ENCODE measurements at regions not wholly inside any gene's neighbourhood (a gene's known extent, or its start where the extent isn't known, plus 50 kb on each side); places are given as distances from the start of the nearest gene placed in this dataset.
A peak's percentile ranks its signal among the peaks of the same experiment; 100 is the strongest.
"Not testable (repeated sequence)": the region's sequence is repeated elsewhere in the genome, so short reads cannot be mapped to it uniquely, and the experiment has no call there.

DNA sequence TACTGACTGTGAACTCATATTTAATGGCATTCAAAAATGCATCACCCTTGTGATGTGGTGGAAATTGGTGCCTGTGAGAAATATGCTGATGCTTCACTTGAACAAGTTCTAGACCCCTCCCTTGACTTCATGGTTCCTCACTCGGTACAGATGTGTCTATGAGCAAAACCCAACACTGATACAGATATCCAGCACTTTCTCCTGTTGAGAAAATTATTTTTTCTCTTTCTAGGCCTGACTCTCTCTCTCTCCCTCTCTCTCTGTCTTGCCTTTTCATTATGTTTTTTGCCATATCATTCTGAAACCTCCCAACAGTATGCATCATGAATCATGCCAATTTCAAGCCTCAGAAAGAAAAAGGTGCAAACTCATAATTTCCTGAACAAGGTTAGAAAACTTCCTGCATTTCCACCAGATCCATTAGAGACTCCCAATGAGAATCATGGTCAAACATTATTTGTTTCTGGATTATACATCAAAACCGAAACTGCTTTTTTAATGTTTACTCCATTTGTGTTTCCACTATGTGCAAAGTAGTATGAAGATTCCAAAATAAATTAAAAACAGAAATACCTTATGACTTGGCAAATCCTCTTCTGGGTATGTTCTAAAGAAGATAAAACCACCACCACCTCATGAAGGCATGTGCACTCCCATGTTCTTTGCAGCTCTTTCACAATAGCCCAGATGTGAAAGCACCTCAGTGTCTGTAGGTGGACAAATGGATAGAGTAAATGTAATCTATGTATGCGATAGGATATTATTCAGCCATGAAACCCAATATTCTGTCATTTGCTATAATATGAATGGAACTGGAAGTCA lies 543.6 kb downstream of the TMEM121 start:
- H3K27me3 ChIP-seq (ENCODE audit: insufficient read depth, low read length) = no peaks in the 10 kb centered on the region
- H4K12ac ChIP-seq (ENCODE audit: low read depth, low read length) = no peak overlapping the region
- no peaks in the 10 kb centered on the region for H3K36me3 ChIP-seq (ENCODE audit: control insufficient read depth in 1 of 2, insufficient read depth in 2 of 2, low read length in 2 of 2)
- H4K91ac ChIP-seq (ENCODE audit: low read depth, low read length) = no peak overlapping the region
- H2BK120ac ChIP-seq (ENCODE audit: insufficient read depth, low read length, poor library complexity) = no peak overlapping the region
- no peak overlapping the region for H3K27ac ChIP-seq (ENCODE audit: low read depth, low read length)
- H3K4ac ChIP-seq (ENCODE audit: low read depth, low read length) = no peak overlapping the region
- no peak overlapping the region for H2BK12ac ChIP-seq (ENCODE audit: low read length)
- no peak overlapping the region for H4K8ac ChIP-seq (ENCODE audit: low read depth, low read length)
- H3K14ac ChIP-seq (ENCODE audit: low read length) = no peak overlapping the region
- H2AFZ ChIP-seq (ENCODE audit: insufficient read depth, low read length, poor library complexity) = no peak overlapping the region
- no peak overlapping the region for H3K4me3 ChIP-seq (ENCODE audit: low read depth, low read length)
- peaks cover 10% of the 10 kb centered on the region for H3K9me3 ChIP-seq (ENCODE audit: insufficient read depth, low read depth, low read length)
- H3K4me2 ChIP-seq (ENCODE audit: low read length) = no peak overlapping the region
- no peak overlapping the region for H3K23ac ChIP-seq (ENCODE audit: low read length)
- no peak overlapping the region for H3K18ac ChIP-seq (ENCODE audit: low read length)
- no peak overlapping the region for H2AK5ac ChIP-seq (ENCODE audit: low read length)
- no peaks in the 10 kb centered on the region for H3K79me1 ChIP-seq (ENCODE audit: low read length)
- DNase-seq = peak in 1 of 2 donors; percentile 0
- H3K4me1 ChIP-seq (ENCODE audit: control insufficient read depth in 1 of 2, insufficient read depth in 2 of 2, low read length in 2 of 2) = no peaks in the 10 kb centered on the region
- no peak overlapping the region for H2BK5ac ChIP-seq (ENCODE audit: low read depth, low read length, poor library complexity)
- H3K79me2 ChIP-seq (ENCODE audit: control insufficient read depth, insufficient read depth, low read length, poor library complexity) = no peaks in the 10 kb centered on the region
- no CpG with 5 or more reads among the region's 3 CpGs for WGBS (ENCODE audit: extremely low coverage, insufficient coverage, insufficient read length)
- no peak overlapping the region for H3K9ac ChIP-seq (ENCODE audit: low read length)

DNA sequence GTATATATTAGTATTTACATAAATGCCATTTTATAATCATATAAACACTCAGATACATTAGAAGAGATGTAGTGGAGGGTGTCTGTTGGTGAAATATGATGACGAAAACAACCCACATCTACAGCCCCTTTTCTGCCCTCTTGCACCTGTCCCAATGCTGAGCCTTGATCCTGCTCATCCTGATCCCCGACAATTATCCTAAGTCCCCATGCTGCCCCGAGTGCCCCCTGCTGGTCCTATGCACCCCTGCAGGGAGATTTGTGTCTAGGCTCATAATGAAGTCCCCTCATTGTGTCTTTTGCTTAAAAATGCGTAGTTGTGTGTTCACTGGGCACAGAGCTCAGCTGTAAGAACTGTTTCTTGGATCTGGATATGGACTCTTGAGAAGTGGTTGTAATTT lies 554.5 kb downstream of the TMEM121 start:
- no CpG with 5 or more reads among the region's 4 CpGs for WGBS (ENCODE audit: extremely low coverage, insufficient coverage, insufficient read length)
- Histone ChIP-seq H3K18ac (ENCODE audit: low read length) (no peak overlapping the region), H3K4me2 (ENCODE audit: low read length) (no peak overlapping the region), H4K91ac (ENCODE audit: low read depth, low read length) (no peak overlapping the region), H4K12ac (ENCODE audit: low read depth, low read length) (no peak overlapping the region), H3K36me3 (ENCODE audit: control insufficient read depth in 1 of 2, insufficient read depth in 2 of 2, low read length in 2 of 2) (no peaks in the 10 kb centered on the region), H3K4me3 (ENCODE audit: low read depth, low read length) (no peak overlapping the region), H3K14ac (ENCODE audit: low read length) (no peak overlapping the region), H3K9ac (ENCODE audit: low read length) (no peak overlapping the region), H2BK12ac (ENCODE audit: low read length) (no peak overlapping the region), H3K27me3 (ENCODE audit: insufficient read depth, low read length) (no peaks in the 10 kb centered on the region), H4K8ac (ENCODE audit: low read depth, low read length) (no peak overlapping the region), H2AFZ (ENCODE audit: insufficient read depth, low read length, poor library complexity) (no peak overlapping the region), H2AK5ac (ENCODE audit: low read length) (no peak overlapping the region), H3K23ac (ENCODE audit: low read length) (no peak overlapping the region), H3K4ac (ENCODE audit: low read depth, low read length) (no peak overlapping the region), H3K27ac (ENCODE audit: low read depth, low read length) (no peak overlapping the region), H3K79me1 (ENCODE audit: low read length) (no peaks in the 10 kb centered on the region), H3K4me1 (ENCODE audit: control insufficient read depth in 1 of 2, insufficient read depth in 2 of 2, low read length in 2 of 2) (no peaks in the 10 kb centered on the region), H2BK5ac (ENCODE audit: low read depth, low read length, poor library complexity) (no peak overlapping the region), H3K9me3 (ENCODE audit: insufficient read depth, low read depth, low read length) (no peaks in the 10 kb centered on the region), H3K79me2 (ENCODE audit: control insufficient read depth, insufficient read depth, low read length, poor library complexity) (no peaks in the 10 kb centered on the region), H2BK120ac (ENCODE audit: insufficient read depth, low read length, poor library complexity) (no peak overlapping the region)
- no peak for DNase-seq

DNA sequence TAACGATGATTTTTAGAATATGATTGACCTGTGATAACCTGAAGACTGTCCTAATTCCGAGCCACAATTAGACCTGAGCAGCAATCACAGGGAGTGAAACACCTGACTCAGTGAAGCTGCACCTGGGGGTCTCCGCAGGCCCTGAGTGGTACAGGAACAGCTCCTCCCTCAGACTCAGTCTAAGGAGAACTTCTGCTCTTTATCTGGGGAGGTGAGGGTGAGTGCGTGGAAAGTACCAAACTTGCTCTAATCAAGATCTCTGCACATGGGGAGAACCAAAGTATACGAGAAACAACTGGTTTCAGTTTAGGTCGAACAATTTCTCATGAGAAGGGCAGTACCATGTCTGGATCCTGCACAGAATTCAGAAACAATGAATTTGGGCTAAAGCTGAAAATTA lies 555.3 kb downstream of the TMEM121 start:
- not testable (repeated sequence) for H3K4me1 ChIP-seq (ENCODE audit: control insufficient read depth in 1 of 2, insufficient read depth in 2 of 2, low read length in 2 of 2); H4K91ac ChIP-seq (ENCODE audit: low read depth, low read length); H3K79me2 ChIP-seq (ENCODE audit: control insufficient read depth, insufficient read depth, low read length, poor library complexity); H4K8ac ChIP-seq (ENCODE audit: low read depth, low read length); H3K4me3 ChIP-seq (ENCODE audit: low read depth, low read length); H3K79me1 ChIP-seq (ENCODE audit: low read length); H3K14ac ChIP-seq (ENCODE audit: low read length); H4K12ac ChIP-seq (ENCODE audit: low read depth, low read length); H3K27ac ChIP-seq (ENCODE audit: low read depth, low read length); H2BK12ac ChIP-seq (ENCODE audit: low read length); H2AK5ac ChIP-seq (ENCODE audit: low read length); H2BK120ac ChIP-seq (ENCODE audit: insufficient read depth, low read length, poor library complexity); H2BK5ac ChIP-seq (ENCODE audit: low read depth, low read length, poor library complexity); H3K23ac ChIP-seq (ENCODE audit: low read length); H3K27me3 ChIP-seq (ENCODE audit: insufficient read depth, low read length); DNase-seq; H3K4ac ChIP-seq (ENCODE audit: low read depth, low read length); H2AFZ ChIP-seq (ENCODE audit: insufficient read depth, low read length, poor library complexity); H3K9ac ChIP-seq (ENCODE audit: low read length); H3K9me3 ChIP-seq (ENCODE audit: insufficient read depth, low read depth, low read length); H3K36me3 ChIP-seq (ENCODE audit: control insufficient read depth in 1 of 2, insufficient read depth in 2 of 2, low read length in 2 of 2); H3K4me2 ChIP-seq (ENCODE audit: low read length); H3K18ac ChIP-seq (ENCODE audit: low read length)
- WGBS (ENCODE audit: extremely low coverage, insufficient coverage, insufficient read length) = no CpG with 5 or more reads among the region's 6 CpGs

DNA sequence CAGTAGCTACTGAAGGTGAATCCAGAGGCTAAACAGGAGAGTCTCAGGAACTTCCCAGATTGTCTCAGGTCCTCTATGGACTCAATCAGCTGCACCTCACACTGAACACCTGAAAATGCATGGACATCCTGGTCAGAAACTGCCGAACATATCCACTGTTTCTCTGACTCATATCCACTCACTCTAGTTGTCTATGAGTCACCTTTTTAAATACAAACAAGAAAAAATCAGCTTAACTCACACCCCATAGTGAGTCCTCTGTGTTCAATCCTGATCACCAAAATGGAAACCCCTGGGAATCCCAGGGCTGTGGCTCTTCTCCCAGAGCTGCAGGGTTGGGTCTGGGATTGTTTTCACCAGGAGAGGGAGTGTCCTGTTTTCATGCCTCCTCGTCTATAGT lies 556.7 kb downstream of the TMEM121 start:
- Histone ChIP-seq H3K4me3 (ENCODE audit: low read depth, low read length) (no peak overlapping the region), H3K27me3 (ENCODE audit: insufficient read depth, low read length) (no peaks in the 10 kb centered on the region), H3K79me1 (ENCODE audit: low read length) (no peaks in the 10 kb centered on the region), H2BK120ac (ENCODE audit: insufficient read depth, low read length, poor library complexity) (no peak overlapping the region), H4K91ac (ENCODE audit: low read depth, low read length) (no peak overlapping the region), H2AK5ac (ENCODE audit: low read length) (no peak overlapping the region), H3K4ac (ENCODE audit: low read depth, low read length) (no peak overlapping the region), H3K9ac (ENCODE audit: low read length) (no peak overlapping the region), H3K9me3 (ENCODE audit: insufficient read depth, low read depth, low read length) (peaks cover 5% of the 10 kb centered on the region), H3K27ac (ENCODE audit: low read depth, low read length) (no peak overlapping the region), H3K23ac (ENCODE audit: low read length) (no peak overlapping the region), H4K12ac (ENCODE audit: low read depth, low read length) (no peak overlapping the region), H4K8ac (ENCODE audit: low read depth, low read length) (no peak overlapping the region), H3K14ac (ENCODE audit: low read length) (no peak overlapping the region), H2BK12ac (ENCODE audit: low read length) (no peak overlapping the region), H3K18ac (ENCODE audit: low read length) (no peak overlapping the region), H2AFZ (ENCODE audit: insufficient read depth, low read length, poor library complexity) (no peak overlapping the region), H3K4me2 (ENCODE audit: low read length) (no peak overlapping the region), H3K4me1 (ENCODE audit: control insufficient read depth in 1 of 2, insufficient read depth in 2 of 2, low read length in 2 of 2) (no peaks in the 10 kb centered on the region), H3K36me3 (ENCODE audit: control insufficient read depth in 1 of 2, insufficient read depth in 2 of 2, low read length in 2 of 2) (no peaks in the 10 kb centered on the region), H2BK5ac (ENCODE audit: low read depth, low read length, poor library complexity) (no peak overlapping the region), H3K79me2 (ENCODE audit: control insufficient read depth, insufficient read depth, low read length, poor library complexity) (no peaks in the 10 kb centered on the region)
- no CpG with 5 or more reads among the region's 2 CpGs for WGBS (ENCODE audit: extremely low coverage, insufficient coverage, insufficient read length)
- no peak for DNase-seq
